Trophoblast cell (in vitro differentiated cells and primary cell): ENCODE measurements at regions not wholly inside any gene's neighbourhood (a gene's known extent, or its start where the extent isn't known, plus 50 kb on each side); places are given as distances from the start of the nearest gene placed in this dataset.

Experiments
- DNase-seq, 2 donors: peaks; one replicate each; pipeline ENCODE4 v3.0.0-alpha.2; 2016
- H2AFZ ChIP-seq: 2 replicates; pipeline ENCODE4 v1.6.1; 2013; ENCODE audit warnings: low read length, moderate library complexity, mild to moderate bottlenecking; ENCODE audit not compliant: insufficient read depth, poor library complexity
- H2AK5ac ChIP-seq: 2 replicates; pipeline ENCODE4 v1.6.1; 2013; ENCODE audit warnings: mild to moderate bottlenecking, low read length
- H2BK120ac ChIP-seq: 2 replicates; pipeline ENCODE4 v1.6.1; 2013; ENCODE audit warnings: low read length, mild to moderate bottlenecking, moderate library complexity; ENCODE audit not compliant: insufficient read depth, poor library complexity
- H2BK12ac ChIP-seq: 2 replicates; pipeline ENCODE4 v1.6.1; 2013; ENCODE audit warnings: mild to moderate bottlenecking, low read length, moderate library complexity
- H2BK5ac ChIP-seq: 2 replicates; pipeline ENCODE4 v1.6.1; 2013; ENCODE audit warnings: low read length, low read depth, moderate library complexity, mild to moderate bottlenecking; ENCODE audit not compliant: poor library complexity
- H3K14ac ChIP-seq: 2 replicates; pipeline ENCODE4 v1.6.1; 2013; ENCODE audit warnings: mild to moderate bottlenecking, low read length
- H3K18ac ChIP-seq: 2 replicates; pipeline ENCODE4 v1.6.1; 2013; ENCODE audit warnings: mild to moderate bottlenecking, low read length
- H3K23ac ChIP-seq: 2 replicates; pipeline ENCODE4 v1.6.1; 2013; ENCODE audit warnings: low read length
- H3K27ac ChIP-seq: 2 replicates; pipeline ENCODE4 v1.5.1; 2013; ENCODE audit warnings: low read depth, mild to moderate bottlenecking, inconsistent platforms, low read length, moderate library complexity
- H3K27me3 ChIP-seq: 2 replicates; pipeline ENCODE4 v1.6.1; 2013; ENCODE audit warnings: inconsistent platforms, mild to moderate bottlenecking, low read length, moderate library complexity; ENCODE audit not compliant: insufficient read depth
- H3K36me3 ChIP-seq, 2 experiments: 1 replicate in 1 of 2; 2 replicates in 1 of 2; pipeline ENCODE4 v1.6.1; 2013; ENCODE audit warnings: low read length in 2 of 2, mild to moderate bottlenecking in 2 of 2, moderate library complexity in 1 of 2; ENCODE audit not compliant: insufficient read depth in 2 of 2, control insufficient read depth in 1 of 2
- H3K4ac ChIP-seq: 2 replicates; pipeline ENCODE4 v1.6.1; 2013; ENCODE audit warnings: low read depth, mild to moderate bottlenecking, low read length, moderate library complexity
- H3K4me1 ChIP-seq, 2 experiments: 1 replicate in 1 of 2; 2 replicates in 1 of 2; pipeline ENCODE4 v1.6.1; 2013; ENCODE audit warnings: low read length in 2 of 2, mild to moderate bottlenecking in 2 of 2, moderate library complexity in 1 of 2; ENCODE audit not compliant: insufficient read depth in 2 of 2, control insufficient read depth in 1 of 2
- H3K4me2 ChIP-seq: 2 replicates; pipeline ENCODE4 v1.6.1; 2013; ENCODE audit warnings: inconsistent platforms, mild to moderate bottlenecking, low read length, moderate library complexity
- H3K4me3 ChIP-seq: 2 replicates; pipeline ENCODE4 v1.5.1; 2013; ENCODE audit warnings: mild to moderate bottlenecking, low read depth, low read length, inconsistent platforms
- H3K79me1 ChIP-seq: one replicate; pipeline ENCODE4 v1.6.1; 2013; ENCODE audit warnings: low read length
- H3K79me2 ChIP-seq: 2 replicates; pipeline ENCODE4 v1.6.1; 2013; ENCODE audit warnings: low read length, mild to moderate bottlenecking; ENCODE audit not compliant: control insufficient read depth, insufficient read depth, poor library complexity
- H3K9ac ChIP-seq: 2 replicates; pipeline ENCODE4 v1.6.1; 2013; ENCODE audit warnings: mild to moderate bottlenecking, low read length
- H3K9me3 ChIP-seq: 2 replicates; pipeline ENCODE4 v1.6.1; 2013; ENCODE audit warnings: low read depth, mild to moderate bottlenecking, control low read depth, inconsistent platforms, low read length; ENCODE audit not compliant: insufficient read depth
- H4K12ac ChIP-seq: 2 replicates; pipeline ENCODE4 v1.6.1; 2013; ENCODE audit warnings: low read depth, mild to moderate bottlenecking, low read length, moderate library complexity
- H4K8ac ChIP-seq: 2 replicates; pipeline ENCODE4 v1.6.1; 2013; ENCODE audit warnings: low read depth, mild to moderate bottlenecking, low read length, moderate library complexity
- H4K91ac ChIP-seq: one replicate; pipeline ENCODE4 v1.6.1; 2013; ENCODE audit warnings: low read depth, mild to moderate bottlenecking, low read length, moderate library complexity
- WGBS: extraction: QIAGEN DNeasy Blood & Tissue Kit; methylation state at CpG from one replicate; pipeline ENCODE4 v1.1.7; 2013; ENCODE audit warnings: missing lambda C conversion rate; ENCODE audit not compliant: insufficient read length, insufficient coverage; ENCODE audit errors: extremely low coverage; 5-methylcytosine and 5-hydroxymethylcytosine counted together

DNA sequence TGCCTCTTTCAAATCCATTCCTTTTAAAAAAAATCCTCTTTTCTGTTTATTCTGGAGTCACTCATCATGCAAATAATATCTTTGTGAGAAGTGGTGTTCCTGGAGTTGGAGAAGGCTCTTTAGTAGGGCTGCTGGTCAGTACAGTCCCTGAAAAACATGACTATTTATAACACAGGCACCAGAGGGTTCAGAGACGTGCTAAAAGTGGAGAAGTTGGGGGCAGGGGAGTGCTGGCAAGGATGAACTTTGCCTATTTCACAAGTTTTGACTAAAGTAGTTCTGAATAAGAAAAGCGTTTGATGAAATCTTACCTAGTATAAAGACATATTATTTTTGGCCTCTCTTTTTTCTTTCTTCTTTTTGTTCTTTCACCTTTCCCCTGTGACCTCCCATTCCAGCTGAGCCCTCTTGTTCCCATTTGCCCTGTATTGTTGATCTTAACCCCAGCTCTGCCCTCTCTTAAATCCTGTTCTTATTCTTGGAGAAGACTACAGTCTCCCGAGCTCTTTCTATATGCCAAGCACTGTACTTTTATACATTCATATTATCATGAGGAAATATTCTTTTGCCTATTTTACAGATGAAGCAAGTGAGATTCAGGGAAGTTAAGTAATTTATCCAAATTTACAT, 129.1 kb downstream of the TM9SF2 start:
- Histone ChIP-seq H3K4ac (no peak overlapping the region), H2AFZ (no peak overlapping the region), H3K27ac (no peak overlapping the region), H2AK5ac (no peak overlapping the region), H3K14ac (no peak overlapping the region), H4K8ac (no peak overlapping the region), H3K4me3 (no peak overlapping the region), H3K9me3 (no peaks in the 10 kb centered on the region), H3K4me1 (peaks cover 2% of the 10 kb centered on the region in 2 experiments), H3K18ac (no peak overlapping the region), H3K27me3 (no peaks in the 10 kb centered on the region), H3K23ac (no peak overlapping the region), H2BK5ac (no peak overlapping the region), H3K4me2 (no peak overlapping the region), H3K36me3 (no peaks in the 10 kb centered on the region), H2BK120ac (no peak overlapping the region), H3K79me1 (no peaks in the 10 kb centered on the region), H4K12ac (no peak overlapping the region), H4K91ac (no peak overlapping the region), H3K79me2 (no peaks in the 10 kb centered on the region), H3K9ac (no peak overlapping the region), H2BK12ac (no peak overlapping the region)
- no peak for DNase-seq
- WGBS, result no CpG with 5 or more reads among the region's 3 CpGs

DNA sequence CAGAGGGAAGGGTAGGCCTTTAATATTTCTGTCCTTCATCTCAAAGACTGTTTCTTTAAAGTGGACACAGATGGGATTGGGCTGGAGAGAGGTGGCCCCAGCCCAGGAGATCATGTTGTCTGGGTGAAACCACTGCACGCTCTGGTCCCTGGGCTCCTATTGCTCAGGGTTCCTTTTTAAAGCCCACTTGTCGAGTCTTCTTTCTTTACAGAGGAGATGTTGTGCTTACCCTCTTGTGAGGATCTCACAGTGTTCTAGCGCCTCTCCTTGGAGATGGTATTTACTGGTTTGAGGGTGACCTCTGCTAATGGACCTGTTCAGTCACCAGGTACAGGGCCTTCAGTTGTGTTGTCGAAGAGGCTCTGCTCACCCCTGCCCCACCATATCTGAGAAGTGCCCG, 128.4 kb downstream of the TM9SF2 start:
- no peak overlapping the region for H3K4ac ChIP-seq
- H3K23ac ChIP-seq, result no peak overlapping the region
- no peak overlapping the region for H3K9ac ChIP-seq
- no peak overlapping the region for H3K14ac ChIP-seq
- H4K91ac ChIP-seq, result no peak overlapping the region
- no peak overlapping the region for H3K18ac ChIP-seq
- H2AK5ac ChIP-seq, result no peak overlapping the region
- H3K36me3 ChIP-seq, result no peaks in the 10 kb centered on the region
- no peak overlapping the region for H3K4me2 ChIP-seq
- H2BK12ac ChIP-seq, result no peak overlapping the region
- no peak overlapping the region for H4K12ac ChIP-seq
- no peaks in the 10 kb centered on the region for H3K9me3 ChIP-seq
- H3K4me1 ChIP-seq, result peaks cover 2% of the 10 kb centered on the region in 2 experiments
- no peak overlapping the region for H4K8ac ChIP-seq
- H3K79me2 ChIP-seq, result no peaks in the 10 kb centered on the region
- H2BK120ac ChIP-seq, result no peak overlapping the region
- no CpG with 5 or more reads among the region's 5 CpGs for WGBS
- H2AFZ ChIP-seq, result no peak overlapping the region
- no peaks in the 10 kb centered on the region for H3K79me1 ChIP-seq
- H2BK5ac ChIP-seq, result no peak overlapping the region
- no peak for DNase-seq
- H3K4me3 ChIP-seq, result no peak overlapping the region
- no peaks in the 10 kb centered on the region for H3K27me3 ChIP-seq
- H3K27ac ChIP-seq, result no peak overlapping the region

DNA sequence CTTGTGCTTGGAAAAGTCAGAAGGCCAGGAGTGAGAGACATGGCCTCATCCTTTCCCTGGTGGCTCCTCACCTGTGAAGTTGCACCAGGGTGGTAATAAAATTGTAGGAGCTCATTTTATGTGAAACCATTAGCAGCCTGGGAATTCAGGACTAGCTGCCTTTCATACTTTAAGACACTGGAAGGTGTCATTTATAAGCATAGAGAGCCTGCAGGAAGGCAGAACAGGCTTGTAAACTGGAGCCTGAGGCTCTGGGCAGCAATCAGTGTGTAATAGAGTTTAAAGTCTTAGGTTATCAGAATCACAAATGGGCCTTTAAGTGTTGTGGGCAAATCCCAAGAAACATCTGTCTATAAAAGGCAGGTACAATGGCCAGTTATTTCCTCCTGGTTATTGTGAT, 127.2 kb downstream of the TM9SF2 start:
- Histone ChIP-seq H3K27me3 (no peaks in the 10 kb centered on the region), H2AK5ac (no peak overlapping the region), H3K4me1 (peaks cover 2% of the 10 kb centered on the region in 2 experiments), H3K9me3 (no peaks in the 10 kb centered on the region), H3K79me1 (no peaks in the 10 kb centered on the region), H2BK12ac (no peak overlapping the region), H3K79me2 (no peaks in the 10 kb centered on the region), H4K91ac (no peak overlapping the region), H3K23ac (no peak overlapping the region), H3K14ac (no peak overlapping the region), H4K8ac (no peak overlapping the region), H4K12ac (no peak overlapping the region), H2AFZ (no peak overlapping the region), H3K36me3 (no peaks in the 10 kb centered on the region), H3K4me2 (no peak overlapping the region), H3K4ac (no peak overlapping the region), H3K9ac (no peak overlapping the region), H2BK5ac (no peak overlapping the region), H2BK120ac (no peak overlapping the region), H3K27ac (no peak overlapping the region), H3K4me3 (no peak overlapping the region), H3K18ac (no peak overlapping the region)
- DNase-seq, result no peak

DNA sequence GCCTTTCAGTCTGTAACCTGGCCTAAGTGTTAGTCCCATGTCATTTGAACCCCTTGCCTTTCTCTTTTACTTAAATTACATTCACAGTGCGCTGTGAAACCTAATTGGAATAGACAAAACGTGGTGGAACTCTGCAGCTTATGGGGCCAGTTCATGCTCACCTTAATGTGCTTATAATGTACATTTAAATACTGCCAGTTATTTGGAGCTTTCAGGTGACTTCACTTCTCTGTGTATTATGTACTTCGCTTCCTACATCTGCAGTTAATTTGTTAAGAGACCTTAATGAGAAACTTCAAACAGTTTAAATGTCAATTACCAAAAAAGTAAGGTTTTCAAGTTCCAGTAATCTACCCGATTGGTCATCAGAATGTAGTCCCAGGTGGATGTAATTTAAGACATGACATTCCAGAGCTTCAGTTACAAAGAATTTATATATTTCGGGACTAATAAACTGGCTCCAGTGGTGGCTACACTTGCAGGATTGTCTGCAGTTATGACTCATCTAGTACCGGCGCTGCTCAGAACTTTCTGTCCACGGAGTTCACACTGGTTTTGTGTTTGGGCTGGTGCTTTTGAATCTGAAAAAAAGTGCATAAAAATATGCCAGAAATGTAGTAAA, 125.3 kb downstream of the TM9SF2 start:
- H4K8ac ChIP-seq, result no peak overlapping the region
- no peaks in the 10 kb centered on the region for H3K79me2 ChIP-seq
- H2BK12ac ChIP-seq, result no peak overlapping the region
- no peaks in the 10 kb centered on the region for H3K79me1 ChIP-seq
- no peak overlapping the region for H3K4ac ChIP-seq
- H4K91ac ChIP-seq, result no peak overlapping the region
- no peak overlapping the region for H3K4me2 ChIP-seq
- H2BK120ac ChIP-seq, result no peak overlapping the region
- H3K27ac ChIP-seq, result no peak overlapping the region
- H3K23ac ChIP-seq, result no peak overlapping the region
- H3K27me3 ChIP-seq, result no peaks in the 10 kb centered on the region
- no peak overlapping the region for H3K14ac ChIP-seq
- H2AFZ ChIP-seq, result no peak overlapping the region
- no peak overlapping the region for H2BK5ac ChIP-seq
- H3K36me3 ChIP-seq, result no peaks in the 10 kb centered on the region
- WGBS, result no CpG with 5 or more reads among the region's 8 CpGs
- H3K9ac ChIP-seq, result no peak overlapping the region
- no peaks in the 10 kb centered on the region for H3K9me3 ChIP-seq
- H4K12ac ChIP-seq, result no peak overlapping the region
- no peak overlapping the region for H2AK5ac ChIP-seq
- H3K4me3 ChIP-seq, result no peak overlapping the region
- peak in 1 of 2 donors; percentile 22 for DNase-seq
- H3K4me1 ChIP-seq, result peaks cover 2% of the 10 kb centered on the region in 2 experiments
- no peak overlapping the region for H3K18ac ChIP-seq
